HepG2 (cell line): ENCODE measurements at regions not wholly inside any gene's neighbourhood (a gene's known extent, or its start where the extent isn't known, plus 50 kb on each side); places are given as distances from the start of the nearest gene placed in this dataset.

ENCODE experiments used
- ATAC-seq: fragments of 200-7000 bp; cut with Tn5 transposase; 3 replicates; pipeline ENCODE4 v1.9.1; 2020; ENCODE audit warnings: mild to moderate bottlenecking, moderate library complexity
- BruUV-seq: library from RNA; stranded (reverse); fragments of 400-500 nt; replicated peaks from 2 replicates; lab custom pipeline; 2021; lab: Mats Ljungman, UMichigan
- CTCF ChIA-PET: fragments of 300-600 bp; formaldehyde crosslinking; extraction: SDS; loops from one replicate; lab custom pipeline; 2021; ENCODE audit warnings: low total read pairs, inconsistent platforms, low intra/inter-chr PET ratio; lab: Yijun Ruan, JAX
- POLR2A ChIA-PET: fragments of 350-600 bp; sonication (Branson Sonifier 250); formaldehyde crosslinking; loops from one replicate; lab custom pipeline; 2020; ENCODE audit warnings: antibody characterized with exemption, inconsistent platforms; lab: Yijun Ruan, JAX
- DNase-seq: peaks from one replicate; pipeline ENCODE4 v3.0.0-alpha.2; 2015; ENCODE audit warnings: low spot score
- FAIRE-seq: peaks from 3 replicates; lab custom pipeline; 2011; peaks lifted over from hg19 to GRCh38; lab: Jason Lieb, UNC
- H2AFZ ChIP-seq: one replicate; pipeline ENCODE4 v1.6.1; 2011; ENCODE audit warnings: low read length, inconsistent platforms
- H3K27ac ChIP-seq: fragments of 300-600 bp; 3 replicates; pipeline ENCODE4 v1.8.0; 2011; ENCODE audit warnings: mixed run types, mild to moderate bottlenecking, mixed read lengths, low read length, inconsistent platforms; ENCODE audit not compliant: insufficient read depth; ENCODE audit errors: extremely low read length
- H3K27me3 ChIP-seq, 2 experiments: fragments of 200-600 bp in 1 of 2; 2 replicates in 1 of 2; 3 replicates in 1 of 2; pipeline versions ENCODE4 v1.6.0 to v1.8.0; 2011; ENCODE audit warnings: low read length in 2 of 2, mild to moderate bottlenecking in 2 of 2, moderate library complexity in 2 of 2, inconsistent platforms in 1 of 2; ENCODE audit not compliant: insufficient read depth in 2 of 2, control insufficient read depth in 1 of 2
- H3K36me3 ChIP-seq, 2 experiments: fragments of 200-600 bp in 1 of 2; replicated peaks in 1 of 2; 2 replicates in 1 of 2; 3 replicates in 1 of 2; pipeline versions ENCODE4 v1.5.1 to v1.8.0; 2011; ENCODE audit warnings: low read length in 2 of 2, inconsistent platforms in 1 of 2; ENCODE audit not compliant: insufficient read depth in 2 of 2, control insufficient read depth in 1 of 2
- H3K4me1 ChIP-seq: 2 replicates; pipeline ENCODE4 v1.5.1; 2012; ENCODE audit warnings: low read length, inconsistent platforms; ENCODE audit not compliant: insufficient read depth
- H3K4me2 ChIP-seq: 2 replicates; pipeline ENCODE4 v1.6.0; 2011; ENCODE audit warnings: low read depth, low read length, inconsistent platforms
- H3K4me3 ChIP-seq, 3 experiments: fragments of 200-600 bp in 1 of 3; sonication (generic), shearing (Covaris generic) in 1 of 3; replicated peaks in 1 of 3; 2 replicates each; pipeline ENCODE4 v1.5.1; 2011 to 2016; ENCODE audit warnings: low read length in 3 of 3, inconsistent platforms in 2 of 3, low read depth in 2 of 3, mild to moderate bottlenecking in 2 of 3, control low read depth in 1 of 3, mixed read lengths in 1 of 3; ENCODE audit not compliant: insufficient read depth in 1 of 3
- H3K79me2 ChIP-seq: one replicate; pipeline ENCODE4 v1.6.1; 2011; ENCODE audit warnings: low read length, inconsistent platforms; ENCODE audit not compliant: insufficient read depth
- H3K9ac ChIP-seq: 2 replicates; pipeline ENCODE4 v1.6.0; 2011; ENCODE audit warnings: mild to moderate bottlenecking, low read depth, low read length, inconsistent platforms; ENCODE audit not compliant: insufficient read depth
- H3K9me3 ChIP-seq: 2 replicates; pipeline ENCODE4 v1.5.1; 2012; ENCODE audit warnings: mild to moderate bottlenecking, low read length
- H4K20me1 ChIP-seq: 2 replicates; pipeline ENCODE4 v1.6.0; 2011; ENCODE audit warnings: inconsistent platforms, mild to moderate bottlenecking, low read length, moderate library complexity; ENCODE audit not compliant: insufficient read depth
- ARNT2 ChIP-seq: sonication (generic); formaldehyde crosslinking; IDR thresholded peaks from 2 replicates; pipeline ENCODE4 v1.8.0; 2022; ENCODE audit warnings: mild to moderate bottlenecking, low read depth, missing genetic modification reagents, moderate library complexity
- ATAD3A ChIP-seq: sonication (generic); formaldehyde crosslinking; IDR thresholded peaks from 2 replicates; pipeline ENCODE4 v1.4.0; 2020; ENCODE audit warnings: missing genetic modification reagents
- KLF11 ChIP-seq: IDR thresholded peaks from 2 replicates; pipeline ENCODE4 v1.6.1; 2016; ENCODE audit warnings: missing compliant biosample characterization
- MTF1 ChIP-seq: sonication (generic); formaldehyde crosslinking; IDR thresholded peaks from 2 replicates; pipeline ENCODE4 v1.5.0; 2020; ENCODE audit warnings: missing genetic modification reagents
- NFRKB ChIP-seq: fragments of 450-650 bp; IDR thresholded peaks from 2 replicates; pipeline ENCODE4 v1.6.1; 2017
- SKI ChIP-seq: fragments of 450-650 bp; IDR thresholded peaks from one replicate; pipeline ENCODE4 v1.6.1; 2018; ENCODE audit warnings: mild to moderate bottlenecking; ENCODE audit not compliant: partially characterized antibody
- WGBS: methylation state at CpG from one replicate; pipeline ENCODE4 v1.1.6; 2017; ENCODE audit warnings: low lambda C conversion rate; 5-methylcytosine and 5-hydroxymethylcytosine counted together
- in situ Hi-C: cut with HindIII; loops from 2 replicates; pipeline ENCODE4 v1.10.0; 2017; ENCODE audit warnings: low pct_unique_long_range_greater_than_20kb; ENCODE audit not compliant: extremely low pct_ligation_motif_present
- intact Hi-C: fragments of 100-400 bp; cut with micrococcal nuclease; formaldehyde crosslinking; loops from one replicate; pipeline ENCODE4 v1.10.0; 2022; ENCODE audit not compliant: unreplicated experiment
- TF ChIP-seq, protein P1 (sequence below), 2 experiments: IDR thresholded peaks; 2 replicates each; pipeline ENCODE4 v1.6.1; 2011 to 2012; ENCODE audit warnings: low read length in 2 of 2, borderline replicate concordance in 1 of 2, low read depth in 1 of 2, mild to moderate bottlenecking in 1 of 2, moderate library complexity in 1 of 2
- TF ChIP-seq, protein P2 (sequence below): sonication (generic); formaldehyde crosslinking; IDR thresholded peaks from 2 replicates; pipeline ENCODE4 v1.8.0; 2022; ENCODE audit warnings: low read depth, missing genetic modification reagents
- TF ChIP-seq, protein P3 (sequence below): sonication (generic); formaldehyde crosslinking; IDR thresholded peaks from 2 replicates; pipeline ENCODE4 v1.5.1; 2020; ENCODE audit warnings: missing genetic modification reagents, mild to moderate bottlenecking, borderline replicate concordance

DNA sequence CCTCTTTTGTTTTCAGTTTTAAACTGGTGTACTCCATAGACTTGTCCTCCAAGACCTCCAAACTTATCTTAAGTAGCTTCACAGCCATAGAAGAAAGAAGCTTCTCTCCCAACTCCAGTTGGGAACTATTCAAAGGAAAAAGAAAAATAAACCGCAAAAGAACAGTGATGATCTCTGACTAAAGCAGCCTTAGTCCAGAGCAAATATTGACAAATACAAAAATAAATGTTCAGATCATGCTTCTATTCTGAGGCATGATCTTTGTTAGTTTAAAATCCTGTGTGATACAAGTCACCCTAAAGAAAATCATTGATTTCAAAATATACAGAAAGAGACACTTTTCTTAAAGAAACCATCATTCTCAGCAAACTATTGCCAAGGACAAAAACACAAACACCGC lies 373.0 kb upstream of the SMIM30 start:
- in situ Hi-C loops = no loop called here
- H3K9me3 ChIP-seq = no peaks in the 10 kb centered on the region
- WGBS = 16% methylated on average over 2 of the region's 2 CpGs
- no peak overlapping the region for H2AFZ ChIP-seq
- DNase-seq (no peak), FAIRE-seq (no peak), ATAC-seq (no peak)
- BruUV-seq = no TSS peak
- no peaks in the 10 kb centered on the region for H3K79me2 ChIP-seq
- no peaks in the 10 kb centered on the region for H4K20me1 ChIP-seq
- no peak overlapping the region for H3K4me3 ChIP-seq
- CTCF ChIA-PET = no interaction called here
- intact Hi-C loops = no loop called here
- TF ChIP-seq, protein P1, sequence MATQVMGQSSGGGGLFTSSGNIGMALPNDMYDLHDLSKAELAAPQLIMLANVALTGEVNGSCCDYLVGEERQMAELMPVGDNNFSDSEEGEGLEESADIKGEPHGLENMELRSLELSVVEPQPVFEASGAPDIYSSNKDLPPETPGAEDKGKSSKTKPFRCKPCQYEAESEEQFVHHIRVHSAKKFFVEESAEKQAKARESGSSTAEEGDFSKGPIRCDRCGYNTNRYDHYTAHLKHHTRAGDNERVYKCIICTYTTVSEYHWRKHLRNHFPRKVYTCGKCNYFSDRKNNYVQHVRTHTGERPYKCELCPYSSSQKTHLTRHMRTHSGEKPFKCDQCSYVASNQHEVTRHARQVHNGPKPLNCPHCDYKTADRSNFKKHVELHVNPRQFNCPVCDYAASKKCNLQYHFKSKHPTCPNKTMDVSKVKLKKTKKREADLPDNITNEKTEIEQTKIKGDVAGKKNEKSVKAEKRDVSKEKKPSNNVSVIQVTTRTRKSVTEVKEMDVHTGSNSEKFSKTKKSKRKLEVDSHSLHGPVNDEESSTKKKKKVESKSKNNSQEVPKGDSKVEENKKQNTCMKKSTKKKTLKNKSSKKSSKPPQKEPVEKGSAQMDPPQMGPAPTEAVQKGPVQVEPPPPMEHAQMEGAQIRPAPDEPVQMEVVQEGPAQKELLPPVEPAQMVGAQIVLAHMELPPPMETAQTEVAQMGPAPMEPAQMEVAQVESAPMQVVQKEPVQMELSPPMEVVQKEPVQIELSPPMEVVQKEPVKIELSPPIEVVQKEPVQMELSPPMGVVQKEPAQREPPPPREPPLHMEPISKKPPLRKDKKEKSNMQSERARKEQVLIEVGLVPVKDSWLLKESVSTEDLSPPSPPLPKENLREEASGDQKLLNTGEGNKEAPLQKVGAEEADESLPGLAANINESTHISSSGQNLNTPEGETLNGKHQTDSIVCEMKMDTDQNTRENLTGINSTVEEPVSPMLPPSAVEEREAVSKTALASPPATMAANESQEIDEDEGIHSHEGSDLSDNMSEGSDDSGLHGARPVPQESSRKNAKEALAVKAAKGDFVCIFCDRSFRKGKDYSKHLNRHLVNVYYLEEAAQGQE (IDR thresholded peaks at IDR 0.05; ENCODE audit: borderline replicate concordance in 1 of 2, low read depth in 1 of 2, low read length in 2 of 2) = no peak
- TF ChIP-seq, protein P2, sequence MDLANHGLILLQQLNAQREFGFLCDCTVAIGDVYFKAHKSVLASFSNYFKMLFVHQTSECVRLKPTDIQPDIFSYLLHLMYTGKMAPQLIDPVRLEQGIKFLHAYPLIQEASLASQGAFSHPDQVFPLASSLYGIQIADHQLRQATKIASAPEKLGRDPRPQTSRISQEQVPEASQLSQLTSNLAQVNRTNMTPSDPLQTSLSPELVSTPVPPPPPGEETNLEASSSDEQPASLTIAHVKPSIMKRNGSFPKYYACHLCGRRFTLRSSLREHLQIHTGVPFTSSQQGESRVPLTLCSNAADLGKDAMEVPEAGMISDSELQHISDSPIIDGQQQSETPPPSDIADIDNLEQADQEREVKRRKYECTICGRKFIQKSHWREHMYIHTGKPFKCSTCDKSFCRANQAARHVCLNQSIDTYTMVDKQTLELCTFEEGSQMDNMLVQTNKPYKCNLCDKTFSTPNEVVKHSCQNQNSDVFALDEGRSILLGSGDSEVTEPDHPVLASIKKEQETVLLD (CRISPR knock-in tag) = no peak
- no peak for TF ChIP-seq MTF1 (CRISPR knock-in tag)
- TF ChIP-seq ATAD3A (CRISPR knock-in tag) = no peak
- no peak for TF ChIP-seq SKI
- no peak for TF ChIP-seq KLF11 (CRISPR knock-in tag)
- TF ChIP-seq NFRKB = no peak
- TF ChIP-seq ARNT2 = no peak
- TF ChIP-seq, protein P3, sequence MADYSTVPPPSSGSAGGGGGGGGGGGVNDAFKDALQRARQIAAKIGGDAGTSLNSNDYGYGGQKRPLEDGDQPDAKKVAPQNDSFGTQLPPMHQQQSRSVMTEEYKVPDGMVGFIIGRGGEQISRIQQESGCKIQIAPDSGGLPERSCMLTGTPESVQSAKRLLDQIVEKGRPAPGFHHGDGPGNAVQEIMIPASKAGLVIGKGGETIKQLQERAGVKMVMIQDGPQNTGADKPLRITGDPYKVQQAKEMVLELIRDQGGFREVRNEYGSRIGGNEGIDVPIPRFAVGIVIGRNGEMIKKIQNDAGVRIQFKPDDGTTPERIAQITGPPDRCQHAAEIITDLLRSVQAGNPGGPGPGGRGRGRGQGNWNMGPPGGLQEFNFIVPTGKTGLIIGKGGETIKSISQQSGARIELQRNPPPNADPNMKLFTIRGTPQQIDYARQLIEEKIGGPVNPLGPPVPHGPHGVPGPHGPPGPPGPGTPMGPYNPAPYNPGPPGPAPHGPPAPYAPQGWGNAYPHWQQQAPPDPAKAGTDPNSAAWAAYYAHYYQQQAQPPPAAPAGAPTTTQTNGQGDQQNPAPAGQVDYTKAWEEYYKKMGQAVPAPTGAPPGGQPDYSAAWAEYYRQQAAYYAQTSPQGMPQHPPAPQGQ (CRISPR knock-in tag) = no peak
- no peaks in the 10 kb centered on the region for H3K27me3 ChIP-seq
- no peaks in the 10 kb centered on the region for H3K4me1 ChIP-seq
- POLR2A ChIA-PET = no interaction called here
- no peak overlapping the region for H3K27ac ChIP-seq
- no peak overlapping the region for H3K9ac ChIP-seq
- H3K36me3 ChIP-seq = no peaks in the 10 kb centered on the region
- no peak overlapping the region for H3K4me2 ChIP-seq
